Trophoblast cell (in vitro differentiated cells and primary cell): ENCODE measurements at regions not wholly inside any gene's neighbourhood (a gene's known extent, or its start where the extent isn't known, plus 50 kb on each side); places are given as distances from the start of the nearest gene placed in this dataset.

Experiments used
- DNase-seq, 2 donors: peaks; one replicate each; pipeline ENCODE4 v3.0.0-alpha.2; 2016
- H2AFZ ChIP-seq: 2 replicates; pipeline ENCODE4 v1.6.1; 2013; ENCODE audit warnings: low read length, moderate library complexity, mild to moderate bottlenecking; ENCODE audit not compliant: insufficient read depth, poor library complexity
- H2AK5ac ChIP-seq: 2 replicates; pipeline ENCODE4 v1.6.1; 2013; ENCODE audit warnings: mild to moderate bottlenecking, low read length
- H2BK120ac ChIP-seq: 2 replicates; pipeline ENCODE4 v1.6.1; 2013; ENCODE audit warnings: low read length, mild to moderate bottlenecking, moderate library complexity; ENCODE audit not compliant: insufficient read depth, poor library complexity
- H2BK12ac ChIP-seq: 2 replicates; pipeline ENCODE4 v1.6.1; 2013; ENCODE audit warnings: mild to moderate bottlenecking, low read length, moderate library complexity
- H2BK5ac ChIP-seq: 2 replicates; pipeline ENCODE4 v1.6.1; 2013; ENCODE audit warnings: low read length, low read depth, moderate library complexity, mild to moderate bottlenecking; ENCODE audit not compliant: poor library complexity
- H3K14ac ChIP-seq: 2 replicates; pipeline ENCODE4 v1.6.1; 2013; ENCODE audit warnings: mild to moderate bottlenecking, low read length
- H3K18ac ChIP-seq: 2 replicates; pipeline ENCODE4 v1.6.1; 2013; ENCODE audit warnings: mild to moderate bottlenecking, low read length
- H3K23ac ChIP-seq: 2 replicates; pipeline ENCODE4 v1.6.1; 2013; ENCODE audit warnings: low read length
- H3K27ac ChIP-seq: 2 replicates; pipeline ENCODE4 v1.5.1; 2013; ENCODE audit warnings: low read depth, mild to moderate bottlenecking, inconsistent platforms, low read length, moderate library complexity
- H3K27me3 ChIP-seq: 2 replicates; pipeline ENCODE4 v1.6.1; 2013; ENCODE audit warnings: inconsistent platforms, mild to moderate bottlenecking, low read length, moderate library complexity; ENCODE audit not compliant: insufficient read depth
- H3K36me3 ChIP-seq, 2 experiments: 1 replicate in 1 of 2; 2 replicates in 1 of 2; pipeline ENCODE4 v1.6.1; 2013; ENCODE audit warnings: low read length in 2 of 2, mild to moderate bottlenecking in 2 of 2, moderate library complexity in 1 of 2; ENCODE audit not compliant: insufficient read depth in 2 of 2, control insufficient read depth in 1 of 2
- H3K4ac ChIP-seq: 2 replicates; pipeline ENCODE4 v1.6.1; 2013; ENCODE audit warnings: low read depth, mild to moderate bottlenecking, low read length, moderate library complexity
- H3K4me1 ChIP-seq, 2 experiments: 1 replicate in 1 of 2; 2 replicates in 1 of 2; pipeline ENCODE4 v1.6.1; 2013; ENCODE audit warnings: low read length in 2 of 2, mild to moderate bottlenecking in 2 of 2, moderate library complexity in 1 of 2; ENCODE audit not compliant: insufficient read depth in 2 of 2, control insufficient read depth in 1 of 2
- H3K4me2 ChIP-seq: 2 replicates; pipeline ENCODE4 v1.6.1; 2013; ENCODE audit warnings: inconsistent platforms, mild to moderate bottlenecking, low read length, moderate library complexity
- H3K4me3 ChIP-seq: 2 replicates; pipeline ENCODE4 v1.5.1; 2013; ENCODE audit warnings: mild to moderate bottlenecking, low read depth, low read length, inconsistent platforms
- H3K79me1 ChIP-seq: one replicate; pipeline ENCODE4 v1.6.1; 2013; ENCODE audit warnings: low read length
- H3K79me2 ChIP-seq: 2 replicates; pipeline ENCODE4 v1.6.1; 2013; ENCODE audit warnings: low read length, mild to moderate bottlenecking; ENCODE audit not compliant: control insufficient read depth, insufficient read depth, poor library complexity
- H3K9ac ChIP-seq: 2 replicates; pipeline ENCODE4 v1.6.1; 2013; ENCODE audit warnings: mild to moderate bottlenecking, low read length
- H3K9me3 ChIP-seq: 2 replicates; pipeline ENCODE4 v1.6.1; 2013; ENCODE audit warnings: low read depth, mild to moderate bottlenecking, control low read depth, inconsistent platforms, low read length; ENCODE audit not compliant: insufficient read depth
- H4K12ac ChIP-seq: 2 replicates; pipeline ENCODE4 v1.6.1; 2013; ENCODE audit warnings: low read depth, mild to moderate bottlenecking, low read length, moderate library complexity
- H4K8ac ChIP-seq: 2 replicates; pipeline ENCODE4 v1.6.1; 2013; ENCODE audit warnings: low read depth, mild to moderate bottlenecking, low read length, moderate library complexity
- H4K91ac ChIP-seq: one replicate; pipeline ENCODE4 v1.6.1; 2013; ENCODE audit warnings: low read depth, mild to moderate bottlenecking, low read length, moderate library complexity
- WGBS: extraction: QIAGEN DNeasy Blood & Tissue Kit; methylation state at CpG from one replicate; pipeline ENCODE4 v1.1.7; 2013; ENCODE audit warnings: missing lambda C conversion rate; ENCODE audit not compliant: insufficient read length, insufficient coverage; ENCODE audit errors: extremely low coverage; 5-methylcytosine and 5-hydroxymethylcytosine counted together

- no peak overlapping the region for H3K9ac ChIP-seq
- H3K23ac ChIP-seq: no peak overlapping the region
- H3K9me3 ChIP-seq: no peaks in the 10 kb centered on the region
- DNase-seq: no peak
- H3K79me1 ChIP-seq: no peaks in the 10 kb centered on the region
- no peak overlapping the region for H4K12ac ChIP-seq
- no peak overlapping the region for H2BK12ac ChIP-seq
- H2AK5ac ChIP-seq: no peak overlapping the region
- no peak overlapping the region for H3K4ac ChIP-seq
- no peak overlapping the region for H3K4me2 ChIP-seq
- H3K27me3 ChIP-seq: no peaks in the 10 kb centered on the region
- no peak overlapping the region for H2BK120ac ChIP-seq
- no CpG with 5 or more reads among the region's 4 CpGs for WGBS
- no peak overlapping the region for H2AFZ ChIP-seq
- H3K4me1 ChIP-seq: no peaks in the 10 kb centered on the region
- no peak overlapping the region for H2BK5ac ChIP-seq
- H3K18ac ChIP-seq: no peak overlapping the region
- no peak overlapping the region for H3K27ac ChIP-seq
- H3K4me3 ChIP-seq: no peak overlapping the region
- H3K36me3 ChIP-seq: no peaks in the 10 kb centered on the region
- H4K8ac ChIP-seq: no peak overlapping the region
- H3K14ac ChIP-seq: no peak overlapping the region
- H4K91ac ChIP-seq: no peak overlapping the region
- H3K79me2 ChIP-seq: no peaks in the 10 kb centered on the region
These were observed 1232.5 kb upstream of the RAG2 start for GRCh38 chr11:37830529-37830928.

GRCh38 chr11:37817727-37818270 is 1219.8 kb upstream of the RAG2 start:
- Histone ChIP-seq H3K4me1 (no peaks in the 10 kb centered on the region), H3K18ac (no peak overlapping the region), H2BK5ac (no peak overlapping the region), H4K91ac (no peak overlapping the region), H4K8ac (no peak overlapping the region), H2BK12ac (no peak overlapping the region), H3K23ac (no peak overlapping the region), H3K4ac (no peak overlapping the region), H4K12ac (no peak overlapping the region), H3K27me3 (no peaks in the 10 kb centered on the region), H3K79me1 (no peaks in the 10 kb centered on the region), H2AFZ (no peak overlapping the region), H3K27ac (no peak overlapping the region), H3K36me3 (no peaks in the 10 kb centered on the region), H2BK120ac (no peak overlapping the region), H3K9ac (no peak overlapping the region), H2AK5ac (no peak overlapping the region), H3K4me2 (no peak overlapping the region), H3K14ac (no peak overlapping the region), H3K4me3 (no peak overlapping the region), H3K79me2 (no peaks in the 10 kb centered on the region), H3K9me3 (no peaks in the 10 kb centered on the region)
- no CpG with 5 or more reads among the region's 11 CpGs for WGBS
- no peak for DNase-seq

GRCh38 chr11:37812281-37812880 is 1214.3 kb upstream of the RAG2 start:
- Histone ChIP-seq H3K79me1 (no peaks in the 10 kb centered on the region), H3K27ac (no peak overlapping the region), H3K9me3 (peaks cover 2% of the 10 kb centered on the region), H3K23ac (no peak overlapping the region), H2AFZ (no peak overlapping the region), H4K8ac (no peak overlapping the region), H3K4me3 (no peak overlapping the region), H3K9ac (no peak overlapping the region), H3K36me3 (no peaks in the 10 kb centered on the region), H3K4ac (no peak overlapping the region), H2BK120ac (no peak overlapping the region), H3K18ac (no peak overlapping the region), H3K14ac (no peak overlapping the region), H4K12ac (no peak overlapping the region), H2BK5ac (no peak overlapping the region), H3K4me2 (no peak overlapping the region), H3K27me3 (no peaks in the 10 kb centered on the region), H3K79me2 (no peaks in the 10 kb centered on the region), H4K91ac (no peak overlapping the region), H3K4me1 (no peaks in the 10 kb centered on the region), H2AK5ac (no peak overlapping the region), H2BK12ac (no peak overlapping the region)
- no CpG with 5 or more reads among the region's 16 CpGs for WGBS
- DNase-seq: no peak

- H4K91ac ChIP-seq: no peak overlapping the region
- no peak overlapping the region for H2BK5ac ChIP-seq
- no peak overlapping the region for H3K9ac ChIP-seq
- H3K23ac ChIP-seq: no peak overlapping the region
- no peak overlapping the region for H2BK12ac ChIP-seq
- no peak overlapping the region for H2AFZ ChIP-seq
- no peaks in the 10 kb centered on the region for H3K4me1 ChIP-seq
- H3K4me3 ChIP-seq: no peak overlapping the region
- no peaks in the 10 kb centered on the region for H3K36me3 ChIP-seq
- no peaks in the 10 kb centered on the region for H3K79me1 ChIP-seq
- H3K14ac ChIP-seq: no peak overlapping the region
- no peaks in the 10 kb centered on the region for H3K27me3 ChIP-seq
- H3K4me2 ChIP-seq: no peak overlapping the region
- H2AK5ac ChIP-seq: no peak overlapping the region
- no peak for DNase-seq
- no peak overlapping the region for H4K12ac ChIP-seq
- no peak overlapping the region for H2BK120ac ChIP-seq
- H3K18ac ChIP-seq: no peak overlapping the region
- no CpG with 5 or more reads among the region's 7 CpGs for WGBS
- no peak overlapping the region for H3K4ac ChIP-seq
- no peak overlapping the region for H4K8ac ChIP-seq
- no peaks in the 10 kb centered on the region for H3K79me2 ChIP-seq
- H3K27ac ChIP-seq: no peak overlapping the region
- H3K9me3 ChIP-seq: peaks cover 2% of the 10 kb centered on the region
These were observed 1213.3 kb upstream of the RAG2 start for GRCh38 chr11:37811349-37811748.
